Loucy (cell line): ENCODE measurements at regions not wholly inside any gene's neighbourhood (a gene's known extent, or its start where the extent isn't known, plus 50 kb on each side); places are given as distances from the start of the nearest gene placed in this dataset.

Experiments used
- EZH2phosphoT487 ChIP-seq: fragments of 200-600 bp; IDR thresholded peaks from 2 replicates; pipeline ENCODE4 v1.6.1; 2018; ENCODE audit warnings: antibody characterized with exemption, mild to moderate bottlenecking, moderate library complexity, borderline replicate concordance
- TF ChIP-seq, protein P1 (sequence below): fragments of 200-600 bp; sonication (generic); conservative IDR thresholded peaks from 2 replicates; pipeline ENCODE4 v1.5.1; 2014; ENCODE audit warnings: mild to moderate bottlenecking, antibody characterized with exemption, low read length

DNA sequence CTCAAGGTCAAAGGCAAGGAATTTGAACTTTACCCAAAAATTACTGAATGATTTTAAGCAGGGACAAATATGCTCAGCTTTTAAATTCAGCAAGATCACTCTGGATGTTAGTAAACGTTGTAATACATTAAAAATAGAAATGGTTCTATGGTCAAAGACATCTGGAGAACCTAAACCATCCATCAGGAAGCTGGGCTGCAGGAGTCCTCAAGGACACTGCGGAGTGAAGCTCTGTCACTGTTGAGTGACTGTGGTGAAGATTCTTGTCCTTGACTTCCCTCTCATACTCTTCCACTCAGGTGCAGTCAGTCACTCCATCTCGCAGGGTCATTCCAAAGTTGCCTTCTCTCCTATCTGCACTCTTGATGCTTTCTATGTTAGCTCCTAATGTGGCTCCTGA, 450.7 kb downstream of the FOXO1 start:
- TF ChIP-seq, protein P1, sequence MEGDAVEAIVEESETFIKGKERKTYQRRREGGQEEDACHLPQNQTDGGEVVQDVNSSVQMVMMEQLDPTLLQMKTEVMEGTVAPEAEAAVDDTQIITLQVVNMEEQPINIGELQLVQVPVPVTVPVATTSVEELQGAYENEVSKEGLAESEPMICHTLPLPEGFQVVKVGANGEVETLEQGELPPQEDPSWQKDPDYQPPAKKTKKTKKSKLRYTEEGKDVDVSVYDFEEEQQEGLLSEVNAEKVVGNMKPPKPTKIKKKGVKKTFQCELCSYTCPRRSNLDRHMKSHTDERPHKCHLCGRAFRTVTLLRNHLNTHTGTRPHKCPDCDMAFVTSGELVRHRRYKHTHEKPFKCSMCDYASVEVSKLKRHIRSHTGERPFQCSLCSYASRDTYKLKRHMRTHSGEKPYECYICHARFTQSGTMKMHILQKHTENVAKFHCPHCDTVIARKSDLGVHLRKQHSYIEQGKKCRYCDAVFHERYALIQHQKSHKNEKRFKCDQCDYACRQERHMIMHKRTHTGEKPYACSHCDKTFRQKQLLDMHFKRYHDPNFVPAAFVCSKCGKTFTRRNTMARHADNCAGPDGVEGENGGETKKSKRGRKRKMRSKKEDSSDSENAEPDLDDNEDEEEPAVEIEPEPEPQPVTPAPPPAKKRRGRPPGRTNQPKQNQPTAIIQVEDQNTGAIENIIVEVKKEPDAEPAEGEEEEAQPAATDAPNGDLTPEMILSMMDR, result no peak
- no peak for TF ChIP-seq EZH2phosphoT487
